NCI-H2196 (cell line): ENCODE measurements at regions not wholly inside any gene's neighbourhood (a gene's known extent, or its start where the extent isn't known, plus 50 kb on each side); places are given as distances from the start of the nearest gene placed in this dataset.

Experiments used
- DNase-seq: peaks from one replicate; lab custom pipeline; 2025; ENCODE audit not compliant: unreplicated experiment; lab: John Stamatoyannopoulos, UW

DNA sequence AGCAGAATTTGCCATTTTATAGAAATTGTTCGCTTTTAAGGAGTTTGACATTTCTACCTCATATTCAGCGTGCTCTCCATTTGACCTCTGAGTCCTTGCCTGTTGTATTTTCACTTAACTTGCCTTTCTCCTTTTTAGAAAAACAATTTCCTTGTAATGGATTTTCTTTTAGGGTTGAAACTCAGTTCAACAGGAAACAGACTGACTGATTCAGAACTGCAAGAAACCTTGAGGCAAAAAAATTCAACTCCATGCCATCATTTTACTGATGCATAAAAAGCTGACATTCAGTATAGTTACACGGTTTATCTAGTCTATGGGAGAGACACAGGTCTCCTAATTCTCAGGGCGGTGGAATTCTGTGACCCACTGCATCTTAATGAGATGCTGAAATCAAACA lies 59.8 kb downstream of the MRPS30 start:
- no peak for DNase-seq

DNA sequence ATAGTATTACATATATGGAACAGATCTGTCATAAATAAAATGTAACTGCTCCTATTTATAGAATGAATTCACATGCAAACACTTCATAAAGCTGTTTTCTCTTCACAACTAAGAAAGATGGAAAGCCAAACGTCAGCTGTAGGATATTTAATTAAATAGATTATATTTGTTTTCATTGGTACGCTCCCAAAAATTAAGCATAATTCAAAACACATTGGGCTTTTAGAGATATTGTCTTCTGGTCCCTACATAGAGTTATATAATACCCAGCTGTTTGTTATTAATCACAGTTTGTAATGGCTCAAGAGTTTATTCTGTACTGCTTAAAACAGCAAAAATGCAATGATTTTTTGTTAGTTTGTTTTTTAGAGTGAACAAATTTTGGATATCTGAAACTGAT lies 61.2 kb downstream of the MRPS30 start:
- DNase-seq = no peak

GRCh38 chr5:44870430-44870829 lies 61.7 kb downstream of the MRPS30 start:
- DNase-seq = no peak

DNA sequence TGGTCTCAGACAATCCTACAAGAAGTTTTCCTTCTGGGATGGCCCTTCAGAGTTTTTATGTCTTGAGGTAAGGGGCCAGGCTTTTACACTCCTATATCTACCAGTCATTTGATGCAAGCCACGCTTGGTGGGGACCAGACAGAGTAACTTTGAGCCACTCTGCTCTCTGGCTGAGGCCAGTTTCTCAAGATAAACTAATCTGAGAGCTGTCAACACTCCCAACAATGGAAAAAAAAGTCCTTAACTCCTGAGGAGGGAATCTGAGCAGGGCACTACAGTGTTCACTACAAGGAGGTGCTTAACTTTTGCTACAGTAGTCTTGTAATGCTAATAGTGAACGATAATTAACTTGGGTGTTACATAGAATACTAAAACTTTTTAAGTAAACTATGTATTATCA lies 62.7 kb downstream of the MRPS30 start:
- no peak for DNase-seq

DNA sequence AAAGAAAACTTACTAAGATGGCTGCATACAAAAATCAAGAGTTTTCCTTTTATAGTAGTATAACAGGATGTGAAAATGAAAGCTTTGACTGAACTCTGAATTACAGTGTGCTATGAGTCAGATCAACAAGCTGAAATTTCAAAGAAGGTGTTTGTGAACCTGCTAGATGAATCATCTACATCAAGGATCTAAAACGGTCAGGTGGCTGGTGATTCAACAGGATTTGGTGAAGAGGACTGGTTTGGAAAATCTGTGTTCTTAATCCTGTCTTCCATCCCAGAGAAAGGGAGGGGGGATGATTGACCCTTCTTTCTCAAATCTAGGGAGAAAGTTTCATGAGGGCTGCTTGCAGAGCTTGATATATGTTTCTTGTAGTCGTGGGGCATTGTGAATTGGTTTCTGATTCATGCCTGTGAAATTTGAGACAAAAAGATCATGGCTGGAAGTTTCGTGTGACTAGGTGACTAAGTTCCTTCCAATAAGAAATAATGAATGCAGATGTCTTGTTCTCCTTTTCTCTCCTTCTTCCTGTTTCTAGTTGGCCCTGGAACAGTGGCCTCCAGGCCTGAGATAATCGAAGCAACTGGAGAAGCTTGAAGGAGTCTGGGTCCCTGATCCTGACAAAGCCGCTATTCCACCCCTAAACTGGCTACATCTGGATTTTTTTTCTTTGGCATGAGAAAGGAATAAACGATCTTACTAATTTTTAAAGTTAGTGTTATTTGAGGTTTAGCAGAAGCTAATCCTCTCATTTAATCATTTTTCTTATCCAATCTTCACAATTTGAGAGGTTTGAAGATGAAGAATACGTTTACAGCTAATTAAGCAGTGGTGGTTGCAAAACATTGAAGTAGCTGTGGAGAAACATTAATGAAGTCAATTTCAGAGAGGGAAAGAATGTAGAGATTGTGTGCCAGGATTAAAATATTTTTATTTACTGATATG lies 67.2 kb downstream of the MRPS30 start:
- DNase-seq = peak; percentile 7

- no peak for DNase-seq
These were observed 72.5 kb downstream of the MRPS30 start for GRCh38 chr5:44881266-44881665.

DNA sequence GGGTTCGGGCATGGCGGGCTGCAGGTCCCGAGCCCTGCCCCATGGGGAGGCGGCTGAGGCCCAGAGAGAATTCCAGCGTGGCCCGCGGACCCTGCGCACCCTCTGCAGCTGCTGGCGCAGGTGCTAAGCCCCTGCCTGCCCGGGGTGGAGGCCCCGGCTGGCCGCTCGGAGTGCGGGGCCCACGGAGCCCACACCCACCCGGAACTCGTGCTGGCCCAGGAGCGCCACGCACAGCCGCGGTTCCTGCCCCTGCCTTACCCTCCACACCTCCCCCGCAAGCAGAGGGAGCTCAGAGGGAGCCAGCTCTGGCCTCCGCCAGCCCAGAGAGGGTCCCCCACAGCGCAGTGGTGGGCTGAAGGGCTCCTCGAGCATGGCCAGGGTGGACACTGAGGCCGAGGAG lies 75.3 kb downstream of the MRPS30 start:
- DNase-seq = no peak

GRCh38 chr5:44885903-44886302 lies 77.2 kb downstream of the MRPS30 start:
- DNase-seq = no peak

- no peak for DNase-seq
These were observed 79.0 kb downstream of the MRPS30 start for GRCh38 chr5:44887722-44888121.

DNA sequence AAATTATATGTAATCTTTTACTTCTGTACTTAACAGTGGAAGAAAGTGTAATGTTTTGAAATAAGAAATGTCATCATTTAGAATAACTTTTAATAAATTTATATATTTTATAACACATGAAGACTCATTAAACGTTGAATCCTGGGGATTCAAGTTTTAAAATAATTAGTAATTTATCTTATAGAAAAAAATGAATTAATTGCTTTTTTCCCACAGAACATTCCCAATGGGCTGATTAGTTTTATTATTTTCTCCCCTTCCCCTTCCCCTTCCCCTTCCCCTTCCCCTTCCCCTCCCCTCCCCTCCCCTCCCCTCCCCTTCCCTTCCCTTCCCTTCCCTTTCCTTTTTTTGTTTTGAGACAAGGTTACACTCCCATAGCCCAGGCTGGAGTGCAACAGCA lies 79.7 kb downstream of the MRPS30 start:
- no peak for DNase-seq

DNA sequence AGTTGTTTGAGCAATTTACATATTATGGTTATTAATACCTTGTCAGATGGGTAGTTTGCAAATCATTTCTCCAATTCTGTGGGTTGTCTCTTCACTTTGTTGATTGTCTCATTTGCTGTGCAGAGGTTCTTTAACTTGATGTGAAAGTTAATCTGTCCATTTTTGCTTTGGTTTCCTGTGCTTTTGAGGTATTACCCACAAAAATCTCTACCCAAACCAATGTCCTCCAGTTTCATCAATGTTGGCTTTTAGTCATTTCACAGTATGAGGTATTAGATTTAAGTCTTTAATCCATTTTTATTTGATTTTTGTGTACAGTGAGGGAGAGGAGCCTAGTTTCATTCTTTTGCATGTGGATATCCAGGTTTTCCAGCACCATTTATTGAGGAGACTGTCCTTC lies 82.4 kb downstream of the MRPS30 start:
- no peak for DNase-seq

DNA sequence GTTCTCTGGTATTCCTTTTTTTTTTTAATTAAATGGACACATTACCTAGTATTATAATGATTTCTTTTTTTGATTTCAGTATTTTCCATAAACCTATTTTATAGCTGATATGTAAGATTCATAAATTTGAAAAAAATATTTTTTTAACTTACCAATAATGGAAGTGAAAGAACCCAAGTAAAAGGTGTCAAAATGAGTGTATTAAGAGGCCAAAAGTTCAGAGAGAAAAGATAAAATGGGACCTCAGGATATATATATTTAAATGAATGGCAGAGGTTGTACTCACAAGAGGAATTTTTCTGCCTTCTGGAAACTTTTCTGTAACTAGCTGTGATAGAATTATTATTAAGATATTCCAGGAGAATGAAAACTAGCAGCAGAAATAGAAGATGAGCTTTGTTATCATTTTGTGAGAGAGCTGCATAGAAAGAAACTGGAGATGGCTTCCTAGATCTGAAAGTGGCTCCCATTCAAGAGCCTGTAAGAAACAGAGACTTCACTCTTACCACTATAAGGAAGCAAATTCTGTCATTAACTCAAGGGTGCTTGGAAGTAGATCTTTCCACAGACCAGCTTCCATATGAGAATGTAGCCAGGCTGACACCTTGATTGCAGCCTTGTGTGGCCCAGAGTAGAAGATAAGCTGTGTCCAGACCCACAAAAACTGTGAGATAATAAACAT lies 91.7 kb downstream of the MRPS30 start:
- no peak for DNase-seq

DNA sequence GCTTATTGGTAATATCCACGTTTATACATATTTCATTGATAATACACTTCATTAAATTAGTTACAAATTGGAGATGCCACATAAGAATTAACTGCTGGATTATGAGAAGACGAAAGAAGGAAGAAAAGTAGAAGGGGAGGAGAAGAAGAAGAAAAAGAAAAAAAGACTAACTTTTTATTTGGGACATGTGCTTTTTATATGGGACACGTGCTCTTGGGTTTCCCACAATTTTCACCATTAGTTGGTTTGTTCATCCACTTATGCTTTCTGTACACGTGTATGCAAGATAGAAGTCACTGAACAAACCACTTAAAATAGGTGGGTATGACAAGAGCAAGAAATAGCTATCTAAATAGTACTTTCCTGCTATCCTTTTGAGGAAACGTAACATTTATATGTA lies 98.6 kb downstream of the MRPS30 start:
- DNase-seq = no peak

DNA sequence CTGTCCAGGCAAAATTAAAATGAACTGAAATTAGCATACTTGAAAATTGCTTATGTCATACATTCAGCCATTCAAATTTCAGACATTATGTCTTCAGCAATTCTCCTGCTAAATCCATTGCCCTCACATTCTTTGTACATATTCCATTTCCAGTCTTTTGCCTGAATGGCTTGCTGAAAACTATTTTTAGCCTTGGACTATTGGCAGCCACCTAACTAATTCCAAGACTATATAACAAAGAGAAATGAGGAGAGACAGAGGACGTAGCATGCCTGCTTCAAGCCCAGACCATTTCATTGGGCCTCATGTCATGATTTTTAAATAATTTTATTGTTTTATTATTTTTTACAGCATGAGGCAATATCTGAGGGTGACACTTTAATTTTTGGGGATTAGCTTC lies 100.3 kb downstream of the MRPS30 start:
- no peak for DNase-seq

DNA sequence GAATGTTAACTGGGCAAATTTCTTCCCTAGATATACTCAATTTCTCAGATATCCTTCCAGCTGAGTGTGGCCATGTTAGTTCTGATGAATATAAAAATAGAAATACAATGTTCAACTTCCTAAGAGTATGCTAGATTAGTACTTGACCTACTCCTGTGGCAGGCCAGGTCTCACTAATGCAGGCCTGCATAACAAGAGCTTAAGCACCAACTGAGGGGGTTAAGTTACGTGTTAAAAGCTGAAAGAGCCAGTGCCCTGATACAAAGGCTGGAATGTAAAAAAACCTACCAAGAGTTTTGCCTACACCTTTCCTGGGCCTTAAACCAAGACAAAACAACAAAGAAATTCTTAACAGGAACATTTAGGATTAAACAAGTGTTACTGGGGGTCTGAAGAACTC lies 102.8 kb downstream of the MRPS30 start:
- DNase-seq = no peak

- DNase-seq = no peak
These were observed 105.5 kb downstream of the MRPS30 start for GRCh38 chr5:44914221-44914620.

DNA sequence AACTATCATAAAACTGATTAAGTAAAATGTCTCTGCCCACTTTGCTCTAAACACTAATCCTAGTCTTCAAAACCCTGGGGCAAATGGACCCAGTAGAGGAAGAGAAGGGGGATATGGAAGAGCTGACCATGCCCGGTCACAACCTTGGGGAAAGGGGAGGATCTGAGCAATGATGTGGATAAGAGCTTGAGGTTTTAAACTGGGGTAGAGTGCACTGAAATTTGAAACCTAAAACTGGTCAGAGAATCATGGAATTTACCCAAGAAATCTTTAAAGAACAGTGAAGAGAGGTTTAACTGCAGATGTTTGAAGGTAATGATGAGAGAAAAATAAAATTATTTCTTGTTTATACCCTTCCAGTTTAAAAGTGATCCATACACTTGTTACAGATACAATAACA lies 110.8 kb downstream of the MRPS30 start:
- no peak for DNase-seq

DNA sequence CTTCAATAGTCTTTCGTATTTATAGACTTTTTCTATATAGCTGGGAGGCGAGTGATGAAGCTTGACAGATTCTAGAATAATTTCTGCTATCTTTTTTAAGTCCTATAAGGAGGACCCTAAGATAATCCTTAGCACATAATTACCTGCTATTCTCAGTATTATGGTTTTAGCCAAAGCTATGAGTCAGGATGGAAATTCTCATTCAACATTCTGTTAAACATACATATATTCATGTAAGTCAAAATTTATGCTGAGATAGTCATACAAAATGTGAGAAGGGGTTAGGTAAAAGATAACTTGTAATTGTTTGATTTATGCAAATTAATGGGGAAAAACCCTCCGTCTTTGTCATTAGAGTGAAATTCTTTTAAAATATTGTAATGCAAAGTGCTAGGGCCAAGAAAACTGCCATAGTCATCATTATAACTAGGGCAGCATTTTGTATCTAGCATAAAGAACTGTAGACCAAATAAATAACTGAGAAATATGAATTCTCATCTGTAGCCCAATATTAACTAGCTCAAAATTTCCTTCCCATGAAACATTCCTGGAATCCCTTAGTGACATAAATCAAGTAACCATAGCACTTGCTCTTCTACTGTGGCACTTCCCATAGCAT lies 118.5 kb downstream of the MRPS30 start:
- no peak for DNase-seq

- DNase-seq = no peak
These were observed 124.3 kb downstream of the MRPS30 start for GRCh38 chr5:44932922-44933585.

DNA sequence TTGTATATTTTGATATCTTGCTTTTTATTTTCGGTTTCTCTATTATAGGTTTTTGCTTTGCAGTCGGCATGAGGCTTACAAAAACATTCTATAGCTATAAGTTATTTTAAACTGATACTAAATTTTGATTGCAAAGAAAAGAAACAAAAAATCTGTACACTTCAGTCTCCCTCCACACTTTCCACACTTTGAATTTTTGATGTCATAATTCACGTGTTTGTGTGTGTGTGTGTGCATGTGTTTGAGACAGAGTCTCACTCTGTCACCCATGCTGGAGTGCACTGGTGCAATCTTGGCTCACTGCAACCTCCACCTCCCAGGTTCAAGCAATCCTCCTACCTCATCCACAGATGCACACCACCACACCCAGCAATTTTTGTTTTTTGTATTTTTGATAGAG lies 124.9 kb downstream of the MRPS30 start:
- no peak for DNase-seq

- DNase-seq = no peak
These were observed 126.5 kb downstream of the MRPS30 start for GRCh38 chr5:44935262-44935661.
